ENCODE measurements at regions not wholly inside any gene's neighbourhood (a gene's known extent, or its start where the extent isn't known, plus 50 kb on each side); places are given as distances from the start of the nearest gene placed in this dataset.
"Not testable (repeated sequence)": the region's sequence is repeated elsewhere in the genome, so short reads cannot be mapped to it uniquely, and the experiment has no call there.

DNA sequence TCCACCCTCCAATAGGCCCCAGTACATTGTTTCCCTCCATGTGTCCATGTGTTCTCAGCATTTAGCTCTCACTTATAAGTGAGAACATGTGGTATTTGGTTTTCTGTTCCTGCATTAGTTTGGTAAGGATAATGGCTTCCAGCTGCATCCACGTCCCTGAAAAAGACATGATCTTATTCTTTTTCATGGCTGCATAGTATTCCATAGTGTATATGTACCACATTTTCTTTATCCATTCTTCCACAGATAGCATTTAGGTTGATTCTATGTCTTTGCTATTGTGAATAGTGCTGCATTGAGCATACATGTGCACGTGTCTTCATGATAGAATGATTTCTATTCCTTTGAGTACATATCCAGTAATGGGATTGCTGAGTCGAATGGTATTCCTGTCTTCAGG, 114.0 kb upstream of the ABCB5 start:
- not testable (repeated sequence) for H3K27ac ChIP-seq (ENCODE audit: low read depth, low read length); H3K27me3 ChIP-seq (ENCODE audit: control insufficient read depth, insufficient read depth, low read length); H3K4me3 ChIP-seq (ENCODE audit: low read depth, low read length); H3K36me3 ChIP-seq (ENCODE audit: control insufficient read depth, insufficient read depth, low read length); H3K9ac ChIP-seq (ENCODE audit: low read length); H3K4me1 ChIP-seq (ENCODE audit: control insufficient read depth, insufficient read depth, low read length)
- peaks cover 12% of the 10 kb centered on the region for H3K9me3 ChIP-seq (ENCODE audit: control insufficient read depth, insufficient read depth, low read depth, low read length)

DNA sequence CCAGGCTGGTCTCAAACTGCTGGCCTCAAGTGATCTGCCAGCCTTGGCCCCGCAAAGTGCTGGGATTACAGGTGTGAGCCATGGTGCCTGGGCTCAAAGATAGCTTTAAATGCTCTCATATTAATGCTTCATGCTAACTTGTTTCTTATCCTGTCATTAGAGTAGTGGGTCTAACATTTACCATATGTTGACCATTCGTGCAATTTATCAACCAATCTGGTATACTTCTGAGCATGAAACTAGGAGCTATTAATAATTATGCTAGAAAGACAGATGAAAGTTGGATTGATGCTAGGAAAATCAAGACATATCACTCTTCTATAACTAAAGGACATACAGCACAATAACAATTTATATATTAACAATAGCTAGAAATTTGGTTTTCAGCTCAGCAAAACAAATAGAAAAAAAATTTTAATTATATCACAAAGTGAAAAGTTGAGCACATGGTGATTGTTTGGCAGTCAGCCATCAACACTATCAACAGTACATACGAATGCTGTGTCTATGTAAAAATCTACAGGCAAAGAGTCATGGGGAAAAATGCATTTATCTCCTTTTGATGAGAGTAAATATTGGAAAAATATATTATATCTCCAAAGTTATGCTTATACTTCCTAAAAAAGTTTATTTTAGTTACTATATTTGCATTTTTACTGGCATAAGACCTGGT, 112.1 kb upstream of the ABCB5 start:
- no peak overlapping the region for H3K4me3 ChIP-seq (ENCODE audit: low read depth, low read length)
- peaks cover 4% of the 10 kb centered on the region for H3K9me3 ChIP-seq (ENCODE audit: control insufficient read depth, insufficient read depth, low read depth, low read length)
- no peaks in the 10 kb centered on the region for H3K36me3 ChIP-seq (ENCODE audit: control insufficient read depth, insufficient read depth, low read length)
- H3K27ac ChIP-seq (ENCODE audit: low read depth, low read length): no peak overlapping the region
- H3K9ac ChIP-seq (ENCODE audit: low read length): no peak overlapping the region
- H3K27me3 ChIP-seq (ENCODE audit: control insufficient read depth, insufficient read depth, low read length): no peaks in the 10 kb centered on the region
- peaks cover 15% of the 10 kb centered on the region; the same call in 1 of the 2 replicates for H3K4me1 ChIP-seq (ENCODE audit: control insufficient read depth, insufficient read depth, low read length)

DNA sequence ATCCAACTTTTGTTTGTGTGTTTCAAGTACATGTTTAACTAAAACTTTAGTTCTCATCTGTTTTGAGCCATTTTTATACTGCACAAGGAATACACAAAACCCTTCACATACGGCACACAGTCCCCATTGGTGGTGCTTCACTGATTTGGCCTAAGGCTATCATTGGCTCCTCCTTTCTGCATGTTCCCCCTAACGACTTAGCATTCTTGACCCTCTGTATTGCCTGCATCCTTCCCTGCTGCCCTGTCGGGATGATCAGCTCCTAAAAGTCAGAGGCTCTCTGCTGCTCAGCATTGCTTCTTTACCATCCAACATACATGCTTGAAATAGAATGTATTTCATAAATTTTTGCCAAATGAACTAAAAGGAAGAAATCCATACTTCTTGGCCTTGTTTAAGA, 111.4 kb upstream of the ABCB5 start:
- peaks cover 4% of the 10 kb centered on the region for H3K9me3 ChIP-seq (ENCODE audit: control insufficient read depth, insufficient read depth, low read depth, low read length)
- H3K4me1 ChIP-seq (ENCODE audit: control insufficient read depth, insufficient read depth, low read length): peaks cover 17% of the 10 kb centered on the region; the same call in 1 of the 2 replicates
- no peak overlapping the region for H3K27ac ChIP-seq (ENCODE audit: low read depth, low read length)
- no peaks in the 10 kb centered on the region for H3K27me3 ChIP-seq (ENCODE audit: control insufficient read depth, insufficient read depth, low read length)
- no peak overlapping the region for H3K9ac ChIP-seq (ENCODE audit: low read length)
- no peak overlapping the region for H3K4me3 ChIP-seq (ENCODE audit: low read depth, low read length)
- H3K36me3 ChIP-seq (ENCODE audit: control insufficient read depth, insufficient read depth, low read length): no peaks in the 10 kb centered on the region

DNA sequence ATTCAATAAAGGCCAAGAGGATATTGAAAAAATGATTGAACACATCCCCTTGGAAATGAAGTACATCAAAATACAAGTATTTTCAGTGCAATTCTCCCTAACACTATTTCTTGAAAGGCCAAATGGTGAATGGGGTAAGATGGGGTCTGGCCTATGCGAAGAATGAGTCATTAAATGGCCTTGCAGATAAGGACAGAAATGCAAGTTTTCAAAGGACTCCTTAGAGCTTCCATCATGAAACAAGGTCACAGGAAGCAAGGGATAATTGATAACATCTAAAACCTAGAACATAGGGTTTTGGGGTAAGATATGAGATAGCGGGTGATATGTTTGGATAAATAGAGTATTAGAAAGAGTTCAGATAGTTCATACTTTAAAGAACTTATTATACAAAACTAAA, 109.3 kb upstream of the ABCB5 start:
- Histone ChIP-seq H3K27me3 (ENCODE audit: control insufficient read depth, insufficient read depth, low read length) (no peaks in the 10 kb centered on the region), H3K4me1 (ENCODE audit: control insufficient read depth, insufficient read depth, low read length) (peaks cover 17% of the 10 kb centered on the region; the same call in 1 of the 2 replicates), H3K27ac (ENCODE audit: low read depth, low read length) (peak overlapping the region; percentile 61; the same call in 1 of the 2 replicates), H3K9ac (ENCODE audit: low read length) (no peak overlapping the region), H3K4me3 (ENCODE audit: low read depth, low read length) (no peak overlapping the region), H3K9me3 (ENCODE audit: control insufficient read depth, insufficient read depth, low read depth, low read length) (peaks cover 4% of the 10 kb centered on the region), H3K36me3 (ENCODE audit: control insufficient read depth, insufficient read depth, low read length) (no peaks in the 10 kb centered on the region)

DNA sequence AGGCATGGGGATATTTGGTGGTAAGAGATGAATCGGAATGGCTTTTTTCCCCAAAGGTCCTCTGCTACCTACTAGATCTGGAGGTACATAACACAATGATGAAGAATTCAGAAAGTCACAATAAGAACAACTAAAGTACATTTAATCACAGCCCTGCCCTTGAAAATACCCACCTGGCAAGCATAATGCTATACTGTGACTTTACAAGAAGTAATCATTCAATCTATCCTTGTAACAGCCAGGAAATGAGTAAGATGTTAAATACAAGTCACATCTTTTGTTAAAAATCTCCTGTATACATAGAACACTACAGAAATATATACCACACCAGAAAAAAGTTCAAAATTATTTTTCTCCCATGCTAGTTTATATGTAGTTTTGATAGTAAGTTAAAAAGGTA, 108.3 kb upstream of the ABCB5 start:
- no peaks in the 10 kb centered on the region for H3K27me3 ChIP-seq (ENCODE audit: control insufficient read depth, insufficient read depth, low read length)
- H3K36me3 ChIP-seq (ENCODE audit: control insufficient read depth, insufficient read depth, low read length): no peaks in the 10 kb centered on the region
- H3K4me3 ChIP-seq (ENCODE audit: low read depth, low read length): no peak overlapping the region
- no peaks in the 10 kb centered on the region for H3K9me3 ChIP-seq (ENCODE audit: control insufficient read depth, insufficient read depth, low read depth, low read length)
- H3K9ac ChIP-seq (ENCODE audit: low read length): no peak overlapping the region
- H3K4me1 ChIP-seq (ENCODE audit: control insufficient read depth, insufficient read depth, low read length): peaks cover 17% of the 10 kb centered on the region; the same call in 1 of the 2 replicates
- no peak overlapping the region for H3K27ac ChIP-seq (ENCODE audit: low read depth, low read length)

DNA sequence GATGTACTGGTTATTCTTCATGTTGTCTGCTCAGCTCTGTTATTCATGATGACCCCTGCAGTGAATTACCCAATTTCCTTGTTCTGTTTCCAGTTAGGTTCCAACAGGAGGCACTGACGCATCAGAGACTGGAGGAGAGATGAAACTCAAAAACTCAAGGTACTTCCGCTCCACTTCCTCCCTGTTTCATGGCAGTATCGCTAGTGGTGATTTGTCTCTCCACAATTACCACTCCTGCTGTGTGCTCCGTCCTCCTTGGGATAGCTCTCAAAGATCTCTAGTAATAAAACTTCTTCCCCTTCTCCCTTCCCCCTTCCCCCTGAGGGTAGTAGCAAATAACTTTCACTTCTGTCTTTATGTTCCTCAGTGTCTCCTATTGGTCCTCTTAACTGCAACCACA, 107.4 kb upstream of the ABCB5 start:
- Histone ChIP-seq H3K4me1 (ENCODE audit: control insufficient read depth, insufficient read depth, low read length) (peaks cover 17% of the 10 kb centered on the region; the same call in 1 of the 2 replicates), H3K9me3 (ENCODE audit: control insufficient read depth, insufficient read depth, low read depth, low read length) (no peaks in the 10 kb centered on the region), H3K9ac (ENCODE audit: low read length) (no peak overlapping the region), H3K27me3 (ENCODE audit: control insufficient read depth, insufficient read depth, low read length) (no peaks in the 10 kb centered on the region), H3K27ac (ENCODE audit: low read depth, low read length) (no peak overlapping the region), H3K4me3 (ENCODE audit: low read depth, low read length) (no peak overlapping the region), H3K36me3 (ENCODE audit: control insufficient read depth, insufficient read depth, low read length) (no peaks in the 10 kb centered on the region)

DNA sequence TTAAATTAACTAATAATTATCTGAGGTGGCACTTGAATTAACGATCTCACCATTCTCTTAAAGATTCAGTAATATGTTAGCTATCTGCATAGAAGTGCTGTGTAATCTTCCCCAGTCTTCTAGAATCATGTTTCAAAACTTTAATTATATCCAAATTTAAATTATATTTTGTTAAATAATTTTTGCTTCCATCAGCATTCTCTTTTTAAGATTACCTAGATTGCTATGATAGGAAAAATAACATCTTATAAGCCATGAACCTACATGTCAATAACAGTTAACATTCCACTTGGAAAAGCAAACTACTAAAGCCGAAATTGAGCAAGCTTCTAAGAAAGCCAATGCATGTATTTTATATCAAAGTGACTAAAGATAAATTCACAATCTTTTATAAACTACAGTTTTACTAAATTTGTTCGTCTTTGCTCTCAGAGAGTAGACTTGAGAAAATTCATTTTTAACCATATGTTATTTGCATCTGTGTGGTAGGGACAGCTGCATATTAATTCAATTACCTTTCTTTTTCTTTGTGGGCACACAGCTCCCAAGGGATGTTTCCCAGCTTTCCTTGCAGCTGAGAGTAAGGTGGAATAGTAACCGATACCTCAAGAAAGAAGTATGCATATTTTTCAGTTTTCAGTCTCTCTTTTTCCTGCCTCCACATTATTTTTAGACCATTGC, 105.4 kb upstream of the ABCB5 start:
- H3K27ac ChIP-seq (ENCODE audit: low read depth, low read length): no peak overlapping the region
- no peak overlapping the region for H3K9ac ChIP-seq (ENCODE audit: low read length)
- no peaks in the 10 kb centered on the region for H3K27me3 ChIP-seq (ENCODE audit: control insufficient read depth, insufficient read depth, low read length)
- no peaks in the 10 kb centered on the region for H3K9me3 ChIP-seq (ENCODE audit: control insufficient read depth, insufficient read depth, low read depth, low read length)
- H3K4me1 ChIP-seq (ENCODE audit: control insufficient read depth, insufficient read depth, low read length): peaks cover 17% of the 10 kb centered on the region; the same call in 1 of the 2 replicates
- no peaks in the 10 kb centered on the region for H3K36me3 ChIP-seq (ENCODE audit: control insufficient read depth, insufficient read depth, low read length)
- no peak overlapping the region for H3K4me3 ChIP-seq (ENCODE audit: low read depth, low read length)

DNA sequence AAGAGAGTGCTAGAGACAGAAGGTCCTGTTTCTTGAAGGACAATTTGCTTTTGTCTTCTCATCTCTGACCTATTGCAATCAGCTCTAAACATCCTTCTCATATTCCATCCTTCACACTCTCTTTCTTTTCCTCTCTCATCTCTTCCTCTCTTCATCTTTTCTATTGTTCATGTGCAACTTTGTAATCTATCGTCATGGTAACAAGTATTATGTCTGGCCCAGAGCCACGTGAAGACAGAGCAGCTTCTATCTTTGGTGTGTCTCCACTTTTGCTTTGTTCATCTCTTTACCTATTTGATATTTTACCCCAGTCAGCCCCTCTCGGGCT, 104.9 kb upstream of the ABCB5 start:
- H3K9ac ChIP-seq (ENCODE audit: low read length): no peak overlapping the region
- H3K4me1 ChIP-seq (ENCODE audit: control insufficient read depth, insufficient read depth, low read length): peaks cover 17% of the 10 kb centered on the region; the same call in 1 of the 2 replicates
- H3K36me3 ChIP-seq (ENCODE audit: control insufficient read depth, insufficient read depth, low read length): no peaks in the 10 kb centered on the region
- H3K27ac ChIP-seq (ENCODE audit: low read depth, low read length): no peak overlapping the region
- H3K9me3 ChIP-seq (ENCODE audit: control insufficient read depth, insufficient read depth, low read depth, low read length): no peaks in the 10 kb centered on the region
- no peaks in the 10 kb centered on the region for H3K27me3 ChIP-seq (ENCODE audit: control insufficient read depth, insufficient read depth, low read length)
- H3K4me3 ChIP-seq (ENCODE audit: low read depth, low read length): no peak overlapping the region

DNA sequence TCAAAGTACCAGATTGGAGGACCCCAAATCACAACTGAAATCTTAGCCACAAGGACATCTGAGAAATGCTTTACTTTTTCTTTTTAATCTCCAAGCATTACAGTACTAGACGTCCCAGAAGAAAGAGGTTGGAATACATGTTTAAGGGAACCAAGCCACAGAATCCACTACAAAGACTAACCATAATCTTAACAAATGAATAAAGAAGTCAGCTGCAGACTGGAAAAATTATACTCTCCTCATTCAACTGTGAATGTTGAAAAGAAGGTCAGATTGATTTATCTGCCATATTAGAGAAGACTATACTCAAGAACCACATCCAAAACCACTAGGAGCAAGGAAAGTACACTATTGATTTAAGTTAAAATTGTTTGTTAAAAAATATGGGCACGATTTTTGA, 102.1 kb upstream of the ABCB5 start:
- H3K9ac ChIP-seq (ENCODE audit: low read length): no peak overlapping the region
- H3K9me3 ChIP-seq (ENCODE audit: control insufficient read depth, insufficient read depth, low read depth, low read length): no peaks in the 10 kb centered on the region
- H3K4me1 ChIP-seq (ENCODE audit: control insufficient read depth, insufficient read depth, low read length): peaks cover 2% of the 10 kb centered on the region; the same call in 1 of the 2 replicates
- no peaks in the 10 kb centered on the region for H3K27me3 ChIP-seq (ENCODE audit: control insufficient read depth, insufficient read depth, low read length)
- no peaks in the 10 kb centered on the region for H3K36me3 ChIP-seq (ENCODE audit: control insufficient read depth, insufficient read depth, low read length)
- H3K27ac ChIP-seq (ENCODE audit: low read depth, low read length): no peak overlapping the region
- H3K4me3 ChIP-seq (ENCODE audit: low read depth, low read length): no peak overlapping the region

DNA sequence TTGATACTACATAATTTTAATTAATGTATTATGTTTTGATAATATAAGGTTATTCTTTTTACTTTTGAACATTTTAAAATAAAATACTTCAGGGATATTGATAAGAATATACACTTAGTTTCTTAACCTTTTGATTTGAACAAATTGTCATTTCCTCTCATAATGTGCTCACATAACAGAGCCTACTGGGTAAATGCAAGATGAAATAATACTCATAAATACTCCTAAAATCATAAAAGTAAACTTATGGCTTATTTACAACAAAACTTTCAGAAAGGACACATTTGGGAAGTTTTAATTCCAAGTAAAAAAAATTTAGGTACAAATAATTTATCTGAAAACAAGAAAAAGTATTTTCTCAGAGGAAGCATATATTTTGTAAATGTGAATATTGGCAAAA, 101.6 kb upstream of the ABCB5 start:
- Histone ChIP-seq H3K27me3 (ENCODE audit: control insufficient read depth, insufficient read depth, low read length) (no peaks in the 10 kb centered on the region), H3K4me3 (ENCODE audit: low read depth, low read length) (no peak overlapping the region), H3K9me3 (ENCODE audit: control insufficient read depth, insufficient read depth, low read depth, low read length) (no peaks in the 10 kb centered on the region), H3K27ac (ENCODE audit: low read depth, low read length) (no peak overlapping the region), H3K9ac (ENCODE audit: low read length) (no peak overlapping the region), H3K36me3 (ENCODE audit: control insufficient read depth, insufficient read depth, low read length) (no peaks in the 10 kb centered on the region), H3K4me1 (ENCODE audit: control insufficient read depth, insufficient read depth, low read length) (no peaks in the 10 kb centered on the region)

DNA sequence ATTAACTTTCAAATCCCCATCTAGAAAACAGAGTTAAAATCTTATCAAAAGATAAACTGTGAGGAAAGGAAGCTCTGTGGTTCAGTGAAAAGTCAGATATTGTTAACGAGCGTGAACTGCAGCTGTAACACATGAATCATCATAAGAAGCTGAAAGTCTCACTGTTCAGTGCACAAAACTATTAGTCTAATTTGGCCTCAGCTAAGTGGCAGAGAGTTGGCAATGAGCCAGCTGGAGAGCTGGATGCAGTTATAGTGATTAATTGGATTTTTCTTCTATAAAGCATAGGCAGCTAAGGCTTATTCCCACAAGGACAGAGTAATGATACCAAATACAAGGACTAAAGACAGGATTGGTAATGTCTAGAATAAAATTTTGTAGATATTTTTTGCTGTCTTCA, 101.1 kb upstream of the ABCB5 start:
- H3K9ac ChIP-seq (ENCODE audit: low read length): no peak overlapping the region
- no peaks in the 10 kb centered on the region for H3K4me1 ChIP-seq (ENCODE audit: control insufficient read depth, insufficient read depth, low read length)
- no peaks in the 10 kb centered on the region for H3K9me3 ChIP-seq (ENCODE audit: control insufficient read depth, insufficient read depth, low read depth, low read length)
- no peaks in the 10 kb centered on the region for H3K27me3 ChIP-seq (ENCODE audit: control insufficient read depth, insufficient read depth, low read length)
- no peak overlapping the region for H3K27ac ChIP-seq (ENCODE audit: low read depth, low read length)
- H3K36me3 ChIP-seq (ENCODE audit: control insufficient read depth, insufficient read depth, low read length): no peaks in the 10 kb centered on the region
- H3K4me3 ChIP-seq (ENCODE audit: low read depth, low read length): no peak overlapping the region

Measured in HUES6 (cell line).